ENCODE measurements at regions not wholly inside any gene's neighbourhood (a gene's known extent, or its start where the extent isn't known, plus 50 kb on each side); places are given as distances from the start of the nearest gene placed in this dataset.

DNA sequence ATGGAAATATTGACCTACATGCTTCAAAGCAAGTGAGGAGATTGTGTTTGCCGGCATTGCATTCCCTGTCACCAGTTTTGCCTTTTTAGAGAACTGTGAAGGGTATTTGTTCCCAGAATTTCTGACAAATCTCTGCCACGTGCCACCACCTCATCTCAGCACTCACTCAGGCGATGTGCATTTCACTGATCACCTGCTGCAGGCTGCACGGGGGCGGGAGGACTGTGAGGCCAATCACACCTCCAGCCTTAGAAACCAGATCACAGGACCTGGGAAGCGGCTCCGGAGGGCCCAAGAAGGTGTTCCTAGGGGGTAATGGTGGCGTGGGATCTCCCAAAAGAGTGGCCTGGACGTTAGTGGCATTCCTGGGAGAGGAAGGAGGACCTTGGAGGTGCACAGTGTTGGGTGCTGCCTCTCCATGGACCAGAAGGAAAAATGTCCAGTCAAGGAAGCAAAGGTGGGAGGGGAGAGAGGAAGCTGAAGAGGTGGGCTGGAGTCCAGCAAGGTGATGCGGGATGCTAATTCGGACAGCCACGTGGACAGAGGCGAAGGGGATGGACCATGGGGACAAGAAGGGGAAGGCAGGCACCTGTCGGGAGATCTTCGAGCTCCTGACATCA is 63.6 kb upstream of the OLFM1 start:
- TF ChIP-seq, protein P1, sequence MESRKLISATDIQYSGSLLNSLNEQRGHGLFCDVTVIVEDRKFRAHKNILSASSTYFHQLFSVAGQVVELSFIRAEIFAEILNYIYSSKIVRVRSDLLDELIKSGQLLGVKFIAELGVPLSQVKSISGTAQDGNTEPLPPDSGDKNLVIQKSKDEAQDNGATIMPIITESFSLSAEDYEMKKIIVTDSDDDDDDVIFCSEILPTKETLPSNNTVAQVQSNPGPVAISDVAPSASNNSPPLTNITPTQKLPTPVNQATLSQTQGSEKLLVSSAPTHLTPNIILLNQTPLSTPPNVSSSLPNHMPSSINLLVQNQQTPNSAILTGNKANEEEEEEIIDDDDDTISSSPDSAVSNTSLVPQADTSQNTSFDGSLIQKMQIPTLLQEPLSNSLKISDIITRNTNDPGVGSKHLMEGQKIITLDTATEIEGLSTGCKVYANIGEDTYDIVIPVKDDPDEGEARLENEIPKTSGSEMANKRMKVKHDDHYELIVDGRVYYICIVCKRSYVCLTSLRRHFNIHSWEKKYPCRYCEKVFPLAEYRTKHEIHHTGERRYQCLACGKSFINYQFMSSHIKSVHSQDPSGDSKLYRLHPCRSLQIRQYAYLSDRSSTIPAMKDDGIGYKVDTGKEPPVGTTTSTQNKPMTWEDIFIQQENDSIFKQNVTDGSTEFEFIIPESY (IDR thresholded peaks at IDR 0.05; ENCODE audit: extremely low read depth, insufficient replicate concordance, low read length): no peak
- TF ChIP-seq POLR2A (IDR thresholded peaks at IDR 0.05; ENCODE audit: borderline replicate concordance, extremely low read depth, insufficient read depth, insufficient read length): no peak
- no peak for TF ChIP-seq EZH2phosphoT487 (IDR thresholded peaks at IDR 0.05; ENCODE audit: borderline replicate concordance)
- TF ChIP-seq, protein P2, sequence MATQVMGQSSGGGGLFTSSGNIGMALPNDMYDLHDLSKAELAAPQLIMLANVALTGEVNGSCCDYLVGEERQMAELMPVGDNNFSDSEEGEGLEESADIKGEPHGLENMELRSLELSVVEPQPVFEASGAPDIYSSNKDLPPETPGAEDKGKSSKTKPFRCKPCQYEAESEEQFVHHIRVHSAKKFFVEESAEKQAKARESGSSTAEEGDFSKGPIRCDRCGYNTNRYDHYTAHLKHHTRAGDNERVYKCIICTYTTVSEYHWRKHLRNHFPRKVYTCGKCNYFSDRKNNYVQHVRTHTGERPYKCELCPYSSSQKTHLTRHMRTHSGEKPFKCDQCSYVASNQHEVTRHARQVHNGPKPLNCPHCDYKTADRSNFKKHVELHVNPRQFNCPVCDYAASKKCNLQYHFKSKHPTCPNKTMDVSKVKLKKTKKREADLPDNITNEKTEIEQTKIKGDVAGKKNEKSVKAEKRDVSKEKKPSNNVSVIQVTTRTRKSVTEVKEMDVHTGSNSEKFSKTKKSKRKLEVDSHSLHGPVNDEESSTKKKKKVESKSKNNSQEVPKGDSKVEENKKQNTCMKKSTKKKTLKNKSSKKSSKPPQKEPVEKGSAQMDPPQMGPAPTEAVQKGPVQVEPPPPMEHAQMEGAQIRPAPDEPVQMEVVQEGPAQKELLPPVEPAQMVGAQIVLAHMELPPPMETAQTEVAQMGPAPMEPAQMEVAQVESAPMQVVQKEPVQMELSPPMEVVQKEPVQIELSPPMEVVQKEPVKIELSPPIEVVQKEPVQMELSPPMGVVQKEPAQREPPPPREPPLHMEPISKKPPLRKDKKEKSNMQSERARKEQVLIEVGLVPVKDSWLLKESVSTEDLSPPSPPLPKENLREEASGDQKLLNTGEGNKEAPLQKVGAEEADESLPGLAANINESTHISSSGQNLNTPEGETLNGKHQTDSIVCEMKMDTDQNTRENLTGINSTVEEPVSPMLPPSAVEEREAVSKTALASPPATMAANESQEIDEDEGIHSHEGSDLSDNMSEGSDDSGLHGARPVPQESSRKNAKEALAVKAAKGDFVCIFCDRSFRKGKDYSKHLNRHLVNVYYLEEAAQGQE (IDR thresholded peaks at IDR 0.05; ENCODE audit: low read depth): no peak
- TF ChIP-seq, protein P3, sequence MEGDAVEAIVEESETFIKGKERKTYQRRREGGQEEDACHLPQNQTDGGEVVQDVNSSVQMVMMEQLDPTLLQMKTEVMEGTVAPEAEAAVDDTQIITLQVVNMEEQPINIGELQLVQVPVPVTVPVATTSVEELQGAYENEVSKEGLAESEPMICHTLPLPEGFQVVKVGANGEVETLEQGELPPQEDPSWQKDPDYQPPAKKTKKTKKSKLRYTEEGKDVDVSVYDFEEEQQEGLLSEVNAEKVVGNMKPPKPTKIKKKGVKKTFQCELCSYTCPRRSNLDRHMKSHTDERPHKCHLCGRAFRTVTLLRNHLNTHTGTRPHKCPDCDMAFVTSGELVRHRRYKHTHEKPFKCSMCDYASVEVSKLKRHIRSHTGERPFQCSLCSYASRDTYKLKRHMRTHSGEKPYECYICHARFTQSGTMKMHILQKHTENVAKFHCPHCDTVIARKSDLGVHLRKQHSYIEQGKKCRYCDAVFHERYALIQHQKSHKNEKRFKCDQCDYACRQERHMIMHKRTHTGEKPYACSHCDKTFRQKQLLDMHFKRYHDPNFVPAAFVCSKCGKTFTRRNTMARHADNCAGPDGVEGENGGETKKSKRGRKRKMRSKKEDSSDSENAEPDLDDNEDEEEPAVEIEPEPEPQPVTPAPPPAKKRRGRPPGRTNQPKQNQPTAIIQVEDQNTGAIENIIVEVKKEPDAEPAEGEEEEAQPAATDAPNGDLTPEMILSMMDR (IDR thresholded peaks at IDR 0.05 in 2 of 3, conservative IDR thresholded peaks at IDR 0.05 in 1 of 3; ENCODE audit: borderline replicate concordance in 1 of 3, insufficient read depth in 1 of 3, low read depth in 2 of 3, low read length in 2 of 3): no peak
- TF ChIP-seq SIN3A (IDR thresholded peaks at IDR 0.05; ENCODE audit: low read depth): no peak

Measured in HCT116 (cell line).